ENCODE measurements at regions not wholly inside any gene's neighbourhood (a gene's known extent, or its start where the extent isn't known, plus 50 kb on each side); places are given as distances from the start of the nearest gene placed in this dataset.

DNA sequence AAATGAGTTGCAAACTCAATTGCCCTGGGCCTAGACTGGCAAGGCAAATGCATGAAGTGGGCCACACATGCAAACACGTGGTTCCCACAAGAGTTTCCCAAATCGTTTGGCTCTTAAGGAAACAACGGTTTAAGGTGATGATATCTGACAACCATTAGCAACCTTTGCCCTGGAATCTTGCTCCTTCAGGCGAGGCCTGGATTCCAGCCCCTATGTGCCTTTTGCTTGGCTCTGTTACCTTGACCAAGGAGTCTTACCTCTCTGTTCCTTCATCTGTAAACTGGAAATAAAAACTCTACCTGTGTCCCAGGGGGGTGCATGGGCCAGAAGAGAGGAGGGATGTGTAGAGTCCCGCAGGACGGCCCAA lies 72.1 kb upstream of the CASZ1 start:
- peaks cover 2 to 6% of the 10 kb centered on the region in 2 experiments; a peak in 3 of 4 replicates for H3K27me3 ChIP-seq (replicated peaks in 1 of 2; ENCODE audit: control insufficient read depth in 2 of 2, insufficient read depth in 2 of 2, low read length in 1 of 2)

DNA sequence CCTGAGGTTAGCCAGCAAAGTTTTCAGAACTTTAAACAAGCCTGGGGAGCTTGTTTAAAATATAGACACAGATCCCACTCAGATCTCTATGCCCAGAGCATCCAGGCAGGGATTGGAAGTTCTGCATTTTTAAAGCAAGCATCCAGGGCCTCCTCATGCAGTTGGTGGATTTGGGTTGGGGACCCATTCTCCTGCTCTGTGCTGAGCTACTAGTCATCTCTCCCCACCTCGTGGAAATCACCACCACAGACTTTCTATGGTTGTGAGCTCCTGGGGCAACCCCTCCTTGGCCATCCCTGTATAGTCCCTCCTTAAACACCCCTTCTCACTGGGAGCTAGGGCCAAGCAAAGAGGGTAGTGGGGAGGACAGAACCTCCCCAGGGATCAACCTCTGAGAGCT lies 73.5 kb upstream of the CASZ1 start:
- H3K79me2 ChIP-seq (ENCODE audit: control insufficient read depth, insufficient read depth, low read length): no peaks in the 10 kb centered on the region
- ChIA-PET RAD21 (ENCODE audit: unreplicated experiment) (interaction anchor here (1.2 to 1.4 kb wide), 3 partner anchors 359 to 376 kb away, joined by 4 read pairs; no protein-coding TSS in a partner anchor), CTCF (interaction anchor here (0.9 to 3.2 kb wide), 10 partner anchors 8 to 441 kb away, joined by 3 to 21 read pairs (median 4); no protein-coding TSS in a partner anchor), SMC1A (ENCODE audit: uncharacterized antibody, unreplicated experiment) (interaction anchor here (0.6 to 1.8 kb wide), 2 partner anchors 361 to 621 kb away, joined by 3 to 11 read pairs; no protein-coding TSS in a partner anchor), POLR2A (no interaction called here)
- DNase-seq (ENCODE audit: low read depth, low spot score) (no peak), FAIRE-seq (no peak), ATAC-seq (no peak)
- H3K27ac ChIP-seq (ENCODE audit: control insufficient read depth, insufficient read depth): no peak overlapping the region
- no peak overlapping the region for H3K9ac ChIP-seq (ENCODE audit: control insufficient read depth, insufficient read depth, low read length)
- peaks cover 2 to 6% of the 10 kb centered on the region in 2 experiments; a peak in 3 of 4 replicates for H3K27me3 ChIP-seq (replicated peaks in 1 of 2; ENCODE audit: control insufficient read depth in 2 of 2, insufficient read depth in 2 of 2, low read length in 1 of 2)
- BruUV-seq (replicated peaks): no TSS peak
- intact Hi-C loops (cut with micrococcal nuclease; ENCODE audit: unreplicated experiment) (no loop called here), in situ Hi-C loops (cut with MboI) (loop anchor here (5.0 to 10.0 kb wide), 2 partner anchors 363 to 435 kb away; partner anchors contain the start of gene CENPS)
- no peaks in the 10 kb centered on the region for H4K20me1 ChIP-seq (ENCODE audit: control insufficient read depth, insufficient read depth)
- H3K4me1 ChIP-seq (ENCODE audit: control insufficient read depth, insufficient read depth, low read length): 0 out of 2 replicates have a peak, but pooled peaks cover 5% of the 10 kb centered on the region
- no peaks in the 10 kb centered on the region for H3K9me3 ChIP-seq (replicated peaks; ENCODE audit: control insufficient read depth, insufficient read depth, low read length)
- no peak overlapping the region for H3K4me2 ChIP-seq (ENCODE audit: control insufficient read depth, insufficient read depth)
- H3K36me3 ChIP-seq (ENCODE audit: control insufficient read depth in 2 of 2, insufficient read depth in 2 of 2, low read length in 1 of 2): no peaks in the 10 kb centered on the region
- no peak overlapping the region for H3K4me3 ChIP-seq
- 0% methylated on average over 1 of the region's 1 CpG for WGBS (ENCODE audit: insufficient coverage, insufficient replicate concordance, low lambda C conversion rate, missing lambda C conversion rate)
- H2AFZ ChIP-seq (ENCODE audit: control insufficient read depth, low read depth, low read length): no peak overlapping the region
- TF ChIP-seq, protein P1, sequence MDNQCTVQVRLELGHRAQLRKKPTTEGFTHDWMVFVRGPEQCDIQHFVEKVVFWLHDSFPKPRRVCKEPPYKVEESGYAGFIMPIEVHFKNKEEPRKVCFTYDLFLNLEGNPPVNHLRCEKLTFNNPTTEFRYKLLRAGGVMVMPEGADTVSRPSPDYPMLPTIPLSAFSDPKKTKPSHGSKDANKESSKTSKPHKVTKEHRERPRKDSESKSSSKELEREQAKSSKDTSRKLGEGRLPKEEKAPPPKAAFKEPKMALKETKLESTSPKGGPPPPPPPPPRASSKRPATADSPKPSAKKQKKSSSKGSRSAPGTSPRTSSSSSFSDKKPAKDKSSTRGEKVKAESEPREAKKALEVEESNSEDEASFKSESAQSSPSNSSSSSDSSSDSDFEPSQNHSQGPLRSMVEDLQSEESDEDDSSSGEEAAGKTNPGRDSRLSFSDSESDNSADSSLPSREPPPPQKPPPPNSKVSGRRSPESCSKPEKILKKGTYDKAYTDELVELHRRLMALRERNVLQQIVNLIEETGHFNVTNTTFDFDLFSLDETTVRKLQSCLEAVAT (IDR thresholded peaks at IDR 0.05): no peak
- TF ChIP-seq, protein P2, sequence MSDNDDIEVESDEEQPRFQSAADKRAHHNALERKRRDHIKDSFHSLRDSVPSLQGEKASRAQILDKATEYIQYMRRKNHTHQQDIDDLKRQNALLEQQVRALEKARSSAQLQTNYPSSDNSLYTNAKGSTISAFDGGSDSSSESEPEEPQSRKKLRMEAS (IDR thresholded peaks at IDR 0.05; ENCODE audit: low read depth, low read length): no peak
- TF ChIP-seq JUNB (IDR thresholded peaks at IDR 0.05): no peak
- TF ChIP-seq, protein P3, sequence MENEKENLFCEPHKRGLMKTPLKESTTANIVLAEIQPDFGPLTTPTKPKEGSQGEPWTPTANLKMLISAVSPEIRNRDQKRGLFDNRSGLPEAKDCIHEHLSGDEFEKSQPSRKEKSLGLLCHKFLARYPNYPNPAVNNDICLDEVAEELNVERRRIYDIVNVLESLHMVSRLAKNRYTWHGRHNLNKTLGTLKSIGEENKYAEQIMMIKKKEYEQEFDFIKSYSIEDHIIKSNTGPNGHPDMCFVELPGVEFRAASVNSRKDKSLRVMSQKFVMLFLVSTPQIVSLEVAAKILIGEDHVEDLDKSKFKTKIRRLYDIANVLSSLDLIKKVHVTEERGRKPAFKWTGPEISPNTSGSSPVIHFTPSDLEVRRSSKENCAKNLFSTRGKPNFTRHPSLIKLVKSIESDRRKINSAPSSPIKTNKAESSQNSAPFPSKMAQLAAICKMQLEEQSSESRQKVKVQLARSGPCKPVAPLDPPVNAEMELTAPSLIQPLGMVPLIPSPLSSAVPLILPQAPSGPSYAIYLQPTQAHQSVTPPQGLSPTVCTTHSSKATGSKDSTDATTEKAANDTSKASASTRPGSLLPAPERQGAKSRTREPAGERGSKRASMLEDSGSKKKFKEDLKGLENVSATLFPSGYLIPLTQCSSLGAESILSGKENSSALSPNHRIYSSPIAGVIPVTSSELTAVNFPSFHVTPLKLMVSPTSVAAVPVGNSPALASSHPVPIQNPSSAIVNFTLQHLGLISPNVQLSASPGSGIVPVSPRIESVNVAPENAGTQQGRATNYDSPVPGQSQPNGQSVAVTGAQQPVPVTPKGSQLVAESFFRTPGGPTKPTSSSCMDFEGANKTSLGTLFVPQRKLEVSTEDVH (IDR thresholded peaks at IDR 0.05; ENCODE audit: low read depth, partially characterized antibody): no peak
- no peak for TF ChIP-seq JUND (IDR thresholded peaks at IDR 0.05; ENCODE audit: low read depth, low read length)
- TF ChIP-seq NFIC (IDR thresholded peaks at IDR 0.05; ENCODE audit: low read depth, low read length): no peak
- no peak for TF ChIP-seq CHD4 (IDR thresholded peaks at IDR 0.05)
- TF ChIP-seq SMAD1 (IDR thresholded peaks at IDR 0.05; ENCODE audit: low read depth, partially characterized antibody): no peak
- no peak for TF ChIP-seq POLR2AphosphoS2 (IDR thresholded peaks at IDR 0.05; ENCODE audit: low read depth, low read length)
- TF ChIP-seq HCFC1 (IDR thresholded peaks at IDR 0.05; ENCODE audit: low read length): no peak
- no peak for TF ChIP-seq HDAC6 (IDR thresholded peaks at IDR 0.05; ENCODE audit: unreplicated experiment)
- TF ChIP-seq MYB (IDR thresholded peaks at IDR 0.05; ENCODE audit: borderline replicate concordance, low read depth, low read length): no peak

More for the DNA sequence above, 72.1 kb upstream of the CASZ1 start:
- no peak overlapping the region for H3K4me3 ChIP-seq
- ChIA-PET CTCF (interaction anchor here (0.7 to 3.2 kb wide), 5 partner anchors 74 to 373 kb away, joined by 3 to 21 read pairs (median 6); no protein-coding TSS in a partner anchor), RAD21 (ENCODE audit: unreplicated experiment) (interaction anchor here (1.2 kb wide), 1 partner anchor 358 kb away, joined by 4 read pairs; no protein-coding TSS in a partner anchor), SMC1A (ENCODE audit: uncharacterized antibody, unreplicated experiment) (no interaction called here), POLR2A (no interaction called here)
- no peaks in the 10 kb centered on the region for H3K36me3 ChIP-seq (ENCODE audit: control insufficient read depth in 2 of 2, insufficient read depth in 2 of 2, low read length in 1 of 2)
- H3K27ac ChIP-seq (ENCODE audit: control insufficient read depth, insufficient read depth): no peak overlapping the region
- H3K4me1 ChIP-seq (ENCODE audit: control insufficient read depth, insufficient read depth, low read length): 0 out of 2 replicates have a peak, but pooled peaks cover 5% of the 10 kb centered on the region
- H3K4me2 ChIP-seq (ENCODE audit: control insufficient read depth, insufficient read depth): no peak overlapping the region
- no peaks in the 10 kb centered on the region for H3K9me3 ChIP-seq (replicated peaks; ENCODE audit: control insufficient read depth, insufficient read depth, low read length)
- H3K79me2 ChIP-seq (ENCODE audit: control insufficient read depth, insufficient read depth, low read length): no peaks in the 10 kb centered on the region
- ATAC-seq (no peak), FAIRE-seq (no peak), DNase-seq (ENCODE audit: low read depth, low spot score) (no peak)
- intact Hi-C loops (cut with micrococcal nuclease; ENCODE audit: unreplicated experiment) (no loop called here), in situ Hi-C loops (cut with MboI) (loop anchor here (10.0 kb wide), 1 partner anchor 434 kb away; the partner anchor contains the start of gene CENPS)
- H4K20me1 ChIP-seq (ENCODE audit: control insufficient read depth, insufficient read depth): no peaks in the 10 kb centered on the region
- BruUV-seq (replicated peaks): no TSS peak
- WGBS (ENCODE audit: insufficient coverage, insufficient replicate concordance, low lambda C conversion rate, missing lambda C conversion rate): 40% methylated on average over 6 of the region's 6 CpGs
- no peak overlapping the region for H2AFZ ChIP-seq (ENCODE audit: control insufficient read depth, low read depth, low read length)
- TF ChIP-seq PAX5 (IDR thresholded peaks at IDR 0.05; ENCODE audit: borderline replicate concordance, low read depth, low read length) (no peak), POLR2AphosphoS5 (IDR thresholded peaks at IDR 0.05; ENCODE audit: low read length) (no peak), KDM1A (IDR thresholded peaks at IDR 0.05; ENCODE audit: borderline replicate concordance) (no peak), GATAD2B (conservative IDR thresholded peaks at IDR 0.05; ENCODE audit: low read depth) (no peak)
- H3K9ac ChIP-seq (ENCODE audit: control insufficient read depth, insufficient read depth, low read length): no peak overlapping the region

All from GM12878 (cell line).